GM23248 (cell line): ENCODE measurements at regions not wholly inside any gene's neighbourhood (a gene's known extent, or its start where the extent isn't known, plus 50 kb on each side); places are given as distances from the start of the nearest gene placed in this dataset.

ENCODE experiments used
- EZH2 ChIP-seq: fragments of 200-600 bp; sonication (generic); IDR thresholded peaks from 2 replicates; pipeline ENCODE4 v1.6.1; 2018; ENCODE audit warnings: antibody characterized with exemption, mild to moderate bottlenecking; ENCODE audit not compliant: insufficient read depth, poor library complexity, severe bottlenecking
- EZH2phosphoT487 ChIP-seq: fragments of 200-600 bp; sonication (generic); IDR thresholded peaks from 2 replicates; pipeline ENCODE4 v1.6.1; 2018; ENCODE audit warnings: antibody characterized with exemption, moderate library complexity, mild to moderate bottlenecking, low read depth; ENCODE audit not compliant: insufficient read depth

DNA sequence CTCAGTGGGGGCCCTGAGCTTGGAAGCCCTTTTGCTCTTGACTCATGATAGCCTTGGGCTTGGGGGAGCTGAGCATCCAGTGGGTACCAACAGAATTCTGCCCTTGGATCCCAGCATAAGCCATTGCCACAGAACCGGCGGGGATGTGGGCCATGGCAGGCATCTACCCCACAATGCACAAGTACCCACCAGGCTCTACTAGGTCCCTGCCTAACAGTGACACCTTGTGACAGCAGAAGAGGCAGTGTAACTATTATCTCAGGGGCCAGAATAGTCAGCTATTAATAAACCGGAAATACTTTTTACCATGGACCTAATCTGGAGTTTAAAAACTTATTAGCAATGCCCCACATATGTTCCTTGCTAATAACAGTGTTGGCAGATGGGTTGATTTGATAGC lies 397.2 kb downstream of the TMEM182 start:
- TF ChIP-seq EZH2: no peak
- no peak for TF ChIP-seq EZH2phosphoT487
